HCT116 (cell line): ENCODE measurements at regions not wholly inside any gene's neighbourhood (a gene's known extent, or its start where the extent isn't known, plus 50 kb on each side); places are given as distances from the start of the nearest gene placed in this dataset.
"Not testable (repeated sequence)": the region's sequence is repeated elsewhere in the genome, so short reads cannot be mapped to it uniquely, and the experiment has no call there.

ENCODE experiments used
- ATAC-seq: fragments of 200-7000 bp; cut with Tn5 transposase; 2 replicates; pipeline ENCODE4 v1.9.1; 2020; ENCODE audit warnings: mild to moderate bottlenecking, moderate library complexity
- BruUV-seq: library from RNA; stranded (reverse); fragments of 400-500 nt; replicated peaks from 2 replicates; lab custom pipeline; 2021; lab: Mats Ljungman, UMichigan
- CTCF ChIA-PET: fragments of 300-600 bp; sonication (Branson Sonifier 250); formaldehyde crosslinking; loops from one replicate; lab custom pipeline; 2021; ENCODE audit warnings: antibody characterized with exemption; lab: Charles Lee
- POLR2A ChIA-PET: fragments of 300-600, 350-600 bp; sonication (Branson Sonifier 250); formaldehyde crosslinking; loops from one replicate; lab custom pipeline; 2021; ENCODE audit warnings: antibody characterized with exemption; lab: Charles Lee
- RAD21 ChIA-PET, 2 experiments: fragments of 300-600 bp; sonication (Branson Sonifier 250); formaldehyde crosslinking; loops; one replicate each; lab custom pipeline; 2023; ENCODE audit warnings: low total read pairs in 2 of 2; ENCODE audit not compliant: uncharacterized antibody in 2 of 2, unreplicated experiment in 2 of 2, low non-redundant PET in 1 of 2; lab: Charles Lee
- DNase-seq: peaks from one replicate; pipeline ENCODE4 v3.0.0-alpha.2; 2010; ENCODE audit warnings: low read depth, low spot score
- H2AFZ ChIP-seq: fragments of 200-600 bp; shearing (Covaris generic), sonication (generic); 2 replicates; pipeline ENCODE4 v1.6.1; 2017; ENCODE audit warnings: low read depth, mixed run types, mixed read lengths, antibody characterized with exemption, low read length; ENCODE audit not compliant: poor library complexity, severe bottlenecking
- H3K27ac ChIP-seq: 2 replicates; pipeline ENCODE4 v1.5.1; 2012; ENCODE audit warnings: low read depth, low read length
- H3K27me3 ChIP-seq: fragments of 200-600 bp; sonication (generic); 2 replicates; pipeline ENCODE4 v1.6.1; 2016; ENCODE audit warnings: mixed run types, low read length, mixed read lengths; ENCODE audit not compliant: insufficient read depth
- H3K36me3 ChIP-seq, 2 experiments: fragments of 200-500 bp in 1 of 2; fragments of 200-600 bp in 1 of 2; sonication (Bioruptor generic) in 1 of 2; sonication (generic) in 1 of 2; 2 replicates each; pipeline versions ENCODE4 v1.5.1 to v1.6.1; 2014 to 2016; ENCODE audit warnings: low read length in 2 of 2, inconsistent platforms in 1 of 2, mixed read lengths in 1 of 2, mixed run types in 1 of 2; ENCODE audit not compliant: insufficient read depth in 2 of 2, control insufficient read depth in 1 of 2
- H3K4me1 ChIP-seq, 2 experiments: fragments of 200-600 bp in 1 of 2; sonication (generic) in 1 of 2; 2 replicates each; pipeline versions ENCODE4 v1.5.1 to v1.6.1; 2012 to 2017; ENCODE audit warnings: low read length in 2 of 2, inconsistent platforms in 1 of 2, mild to moderate bottlenecking in 1 of 2, mixed read lengths in 1 of 2, mixed run types in 1 of 2, moderate library complexity in 1 of 2; ENCODE audit not compliant: insufficient read depth in 2 of 2, control insufficient read depth in 1 of 2
- H3K4me2 ChIP-seq: fragments of 200-600 bp; sonication (generic); 2 replicates; pipeline ENCODE4 v1.6.1; 2017; ENCODE audit warnings: mixed run types, low read length, mixed read lengths
- H3K4me3 ChIP-seq, 2 experiments: fragments of 200-600 bp in 1 of 2; sonication (generic) in 1 of 2; replicated peaks in 1 of 2; 2 replicates each; pipeline ENCODE4 v1.5.1; 2011 to 2016; ENCODE audit warnings: low read length in 2 of 2, control low read depth in 1 of 2, low read depth in 1 of 2, mild to moderate bottlenecking in 1 of 2, mixed read lengths in 1 of 2, mixed run types in 1 of 2
- H3K79me2 ChIP-seq: fragments of 200-600 bp; sonication (generic); 2 replicates; pipeline ENCODE4 v1.6.1; 2017; ENCODE audit warnings: mild to moderate bottlenecking, mixed run types, low read length, moderate library complexity, mixed read lengths; ENCODE audit not compliant: insufficient read depth
- H3K9ac ChIP-seq: fragments of 200-600 bp; sonication (generic); 2 replicates; pipeline ENCODE4 v1.6.1; 2016; ENCODE audit warnings: low read length, mixed read lengths
- H3K9me2 ChIP-seq: fragments of 200-600 bp; sonication (generic), shearing (Covaris generic); 2 replicates; pipeline ENCODE4 v1.6.1; 2017; ENCODE audit warnings: mixed run types, mild to moderate bottlenecking, moderate library complexity; ENCODE audit not compliant: insufficient read depth
- H3K9me3 ChIP-seq, 2 experiments: fragments of 200-500 bp in 1 of 2; fragments of 200-600 bp in 1 of 2; sonication (Bioruptor generic) in 1 of 2; sonication (generic) in 1 of 2; 2 replicates each; pipeline ENCODE4 v1.6.1; 2014 to 2017; ENCODE audit warnings: low read length in 2 of 2, mixed read lengths in 2 of 2, inconsistent platforms in 1 of 2, low read depth in 1 of 2, mild to moderate bottlenecking in 1 of 2, mixed run types in 1 of 2, moderate library complexity in 1 of 2; ENCODE audit not compliant: control insufficient read depth in 1 of 2, insufficient read depth in 1 of 2
- H4K20me1 ChIP-seq: fragments of 200-600 bp; sonication (generic), shearing (Covaris generic); 2 replicates; pipeline ENCODE4 v1.6.1; 2017; ENCODE audit warnings: mixed run types, mild to moderate bottlenecking, moderate library complexity; ENCODE audit not compliant: insufficient read depth
- intact Hi-C: fragments of 100-400 bp; cut with micrococcal nuclease; formaldehyde crosslinking; loops from 2 replicates; pipeline ENCODE4 v1.10.0; 2022

DNA sequence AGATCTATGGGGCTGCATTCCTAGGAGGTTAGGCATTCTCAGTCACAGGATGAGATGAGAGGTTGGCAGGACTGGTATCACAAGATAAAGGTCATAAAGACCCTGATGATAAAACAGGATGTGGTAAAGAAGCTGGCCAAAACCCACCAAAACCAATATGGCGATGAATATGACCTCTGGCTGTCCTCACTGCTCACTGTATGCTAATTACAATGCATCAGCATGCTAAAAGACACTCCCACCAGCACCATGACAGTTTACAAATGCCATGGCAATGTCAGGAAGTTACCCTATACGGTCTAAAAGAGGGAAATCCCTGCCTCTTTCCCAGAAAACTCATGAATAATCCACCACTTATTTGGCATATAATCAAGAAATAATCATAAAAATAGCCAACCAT, 138.8 kb upstream of the NBPF19 start:
- H3K36me3 ChIP-seq, H3K9me3 ChIP-seq, H4K20me1 ChIP-seq, H3K27me3 ChIP-seq, H3K4me2 ChIP-seq, H3K4me3 ChIP-seq, BruUV-seq, H3K9ac ChIP-seq, CTCF ChIA-PET, POLR2A ChIA-PET, H3K4me1 ChIP-seq, H3K27ac ChIP-seq, ATAC-seq, H3K79me2 ChIP-seq, intact Hi-C loops, DNase-seq, RAD21 ChIA-PET, H2AFZ ChIP-seq, H3K9me2 ChIP-seq: not testable (repeated sequence)

DNA sequence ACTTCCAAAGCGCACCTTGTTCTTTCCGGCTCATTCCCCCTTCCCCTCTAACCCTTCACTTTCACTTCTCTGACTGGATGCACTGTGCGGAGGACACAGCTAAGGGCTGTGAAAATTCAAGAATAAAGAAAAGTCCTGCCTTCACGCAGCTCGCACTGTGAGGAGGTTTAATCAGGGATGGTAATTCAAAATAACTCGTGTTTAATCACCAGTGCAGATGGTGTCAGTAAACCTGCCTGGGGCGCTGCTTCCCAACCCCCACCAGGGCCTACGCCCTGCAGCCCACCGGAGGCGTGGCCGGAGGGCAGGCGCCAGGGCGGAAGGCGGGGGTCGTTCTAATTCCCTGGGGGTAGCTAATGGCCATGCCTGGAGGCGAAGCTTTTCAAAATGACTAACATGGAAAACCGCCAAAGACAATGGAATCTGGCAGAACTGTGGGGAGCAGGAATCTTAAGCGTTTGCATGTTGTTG, 136.6 kb upstream of the NBPF19 start:
- H3K4me1 ChIP-seq, intact Hi-C loops, POLR2A ChIA-PET, H3K4me3 ChIP-seq, H3K36me3 ChIP-seq, BruUV-seq, H3K9ac ChIP-seq, H3K9me2 ChIP-seq, H3K27ac ChIP-seq, ATAC-seq, H3K9me3 ChIP-seq, H3K79me2 ChIP-seq, DNase-seq, H4K20me1 ChIP-seq, RAD21 ChIA-PET, CTCF ChIA-PET, H2AFZ ChIP-seq, H3K4me2 ChIP-seq, H3K27me3 ChIP-seq: not testable (repeated sequence)

DNA sequence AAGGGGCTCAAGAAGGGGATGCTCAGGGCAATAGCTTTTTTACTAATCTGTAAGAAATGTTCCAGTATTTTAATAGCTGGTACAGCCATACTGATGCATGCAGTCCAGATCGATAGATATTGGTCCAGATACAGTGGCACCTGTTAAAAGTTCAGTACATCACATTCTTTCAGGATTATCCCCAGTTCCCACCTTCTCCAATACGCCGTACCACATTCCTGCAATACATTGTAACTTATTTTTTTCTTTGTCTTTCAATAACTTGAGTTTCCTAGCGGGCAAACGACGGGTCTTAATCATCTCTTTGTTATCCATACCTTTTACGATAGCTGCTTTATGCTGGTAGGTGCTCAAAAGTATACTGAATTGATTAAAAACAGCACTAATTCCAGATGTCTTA, 136.1 kb upstream of the NBPF19 start:
- H3K36me3 ChIP-seq, intact Hi-C loops: not testable (repeated sequence)

DNA sequence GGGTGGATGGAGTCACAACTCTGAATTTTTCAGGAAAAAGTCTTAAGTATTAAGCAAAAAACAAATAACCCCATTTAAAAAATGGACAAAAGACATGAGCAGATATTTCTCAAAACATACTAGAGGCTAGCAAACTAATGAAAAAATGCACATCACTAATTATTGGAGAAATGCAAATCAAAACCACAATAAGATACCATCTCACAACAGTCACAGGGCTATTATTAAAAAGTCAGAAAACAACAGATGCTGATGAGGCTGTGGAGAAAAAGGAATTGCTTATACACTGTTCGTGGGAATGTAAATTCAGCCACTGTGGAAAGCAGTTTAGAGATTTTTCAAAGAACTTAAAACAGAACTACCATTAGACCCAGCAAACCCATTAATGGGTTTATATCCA, 125.4 kb upstream of the NBPF19 start:
- ATAC-seq, BruUV-seq, RAD21 ChIA-PET, CTCF ChIA-PET, DNase-seq, H4K20me1 ChIP-seq, H3K4me3 ChIP-seq, H3K9me3 ChIP-seq, H3K27ac ChIP-seq, H3K36me3 ChIP-seq, H2AFZ ChIP-seq, H3K9ac ChIP-seq, H3K4me2 ChIP-seq, intact Hi-C loops, H3K9me2 ChIP-seq, H3K27me3 ChIP-seq, H3K79me2 ChIP-seq, POLR2A ChIA-PET, H3K4me1 ChIP-seq: not testable (repeated sequence)

More for the DNA sequence above, 136.1 kb upstream of the NBPF19 start:
- RAD21 ChIA-PET, H3K4me2 ChIP-seq, ATAC-seq, H4K20me1 ChIP-seq, H3K9me2 ChIP-seq, H2AFZ ChIP-seq, H3K9ac ChIP-seq, BruUV-seq, H3K4me3 ChIP-seq, DNase-seq, H3K9me3 ChIP-seq, H3K4me1 ChIP-seq, H3K27me3 ChIP-seq, POLR2A ChIA-PET, H3K27ac ChIP-seq, H3K79me2 ChIP-seq, CTCF ChIA-PET: not testable (repeated sequence)
